GM12873 (cell line): ENCODE measurements at regions not wholly inside any gene's neighbourhood (a gene's known extent, or its start where the extent isn't known, plus 50 kb on each side); places are given as distances from the start of the nearest gene placed in this dataset.

ENCODE experiments used
- CTCF ChIP-seq: IDR thresholded peaks from 2 replicates; pipeline ENCODE4 v1.5.1; 2012; ENCODE audit warnings: low read depth, mild to moderate bottlenecking, moderate library complexity, low read length, control low read depth; ENCODE audit not compliant: insufficient read depth; ENCODE audit errors: missing control alignments

DNA sequence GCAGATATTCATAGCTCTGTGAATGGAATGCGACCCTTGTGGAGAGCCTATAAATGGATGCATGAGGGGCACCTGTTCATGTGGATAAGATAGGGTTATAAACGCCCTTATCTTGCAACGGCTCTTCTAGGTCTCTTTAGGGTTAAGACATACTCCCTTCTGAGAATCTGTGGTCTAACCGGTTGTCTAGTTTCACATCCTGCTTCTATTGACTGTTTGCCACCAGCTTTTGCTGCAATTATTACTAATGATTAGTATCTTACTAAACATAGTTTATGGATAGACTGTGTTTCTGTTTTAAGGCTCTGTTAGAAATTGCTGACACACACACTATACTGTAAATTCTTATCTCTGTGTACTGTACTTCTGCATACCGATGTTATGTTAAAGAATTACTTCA lies 198.9 kb upstream of the CYLC2 start:
- no peak for TF ChIP-seq CTCF

DNA sequence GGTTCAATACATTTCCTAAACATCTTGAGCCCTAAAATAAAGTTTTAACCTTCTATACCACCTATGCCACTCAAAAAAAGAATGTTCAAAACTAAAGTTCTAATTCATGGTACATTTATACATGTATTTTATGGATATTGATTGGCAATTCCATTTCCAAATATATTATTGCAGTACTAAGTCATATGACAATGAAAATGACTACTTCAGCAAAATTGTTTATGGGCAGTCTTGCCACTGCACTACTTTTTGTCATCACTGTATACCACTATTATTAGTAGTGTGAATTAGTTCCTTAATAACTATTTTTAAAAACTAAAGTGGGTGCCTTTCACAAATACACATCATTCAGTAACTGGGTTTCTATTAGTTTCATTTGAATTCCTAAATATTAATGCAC lies 199.6 kb upstream of the CYLC2 start:
- TF ChIP-seq CTCF = no peak

- TF ChIP-seq CTCF = no peak
Measured at GRCh38 chr9:102779356-102779755, 215.8 kb upstream of the CYLC2 start.

- no peak for TF ChIP-seq CTCF
Measured at GRCh38 chr9:102778746-102779145, 216.4 kb upstream of the CYLC2 start.

GRCh38 chr9:102770704-102771103 lies 224.4 kb upstream of the CYLC2 start:
- no peak for TF ChIP-seq CTCF

- TF ChIP-seq CTCF = no peak
Measured at GRCh38 chr9:102769307-102769706, 225.8 kb upstream of the CYLC2 start.

DNA sequence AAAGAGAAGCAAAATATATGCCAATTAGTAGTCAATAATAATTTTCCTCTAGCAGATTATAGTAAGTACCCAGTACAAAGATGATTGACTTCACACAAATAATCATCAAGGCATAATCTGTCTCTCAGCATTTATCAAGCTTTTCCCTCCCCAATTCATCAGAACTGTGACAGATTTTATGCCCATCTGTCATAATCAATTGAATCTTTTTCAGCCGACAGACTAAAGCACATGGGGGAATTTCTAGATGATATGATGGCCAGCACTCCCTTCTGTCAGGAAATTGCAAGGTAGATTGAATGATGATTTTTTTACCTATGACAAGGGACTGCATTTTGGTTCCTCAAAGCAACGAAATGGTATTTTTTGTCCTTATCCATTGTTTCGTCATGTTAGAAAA lies 227.1 kb upstream of the CYLC2 start:
- TF ChIP-seq CTCF = no peak

DNA sequence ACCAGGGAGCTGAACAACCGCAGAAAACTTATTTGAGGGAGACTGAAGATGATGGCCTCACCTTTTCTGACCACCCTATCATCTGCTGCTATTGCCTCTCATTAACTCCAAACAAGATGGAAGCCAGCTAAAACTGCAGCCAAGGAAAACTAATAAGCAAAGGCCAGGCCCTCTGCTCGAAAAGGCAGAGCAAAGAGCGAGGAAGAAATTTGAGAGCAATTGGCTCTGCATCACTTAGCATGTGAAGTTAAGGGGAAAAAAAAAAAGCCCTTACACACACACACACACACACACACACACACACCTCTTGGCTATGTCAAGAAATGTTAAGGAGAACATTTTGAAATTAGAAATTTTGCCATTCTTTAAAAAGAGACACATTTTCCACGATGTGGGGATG lies 228.1 kb upstream of the CYLC2 start:
- TF ChIP-seq CTCF = no peak
